LHCN-M2 (cell line): ENCODE measurements at regions not wholly inside any gene's neighbourhood (a gene's known extent, or its start where the extent isn't known, plus 50 kb on each side); places are given as distances from the start of the nearest gene placed in this dataset.

ENCODE experiments used
- DNase-seq: peaks from one replicate; pipeline ENCODE4 v3.0.0-alpha.2; 2012; ENCODE audit warnings: low read depth

DNA sequence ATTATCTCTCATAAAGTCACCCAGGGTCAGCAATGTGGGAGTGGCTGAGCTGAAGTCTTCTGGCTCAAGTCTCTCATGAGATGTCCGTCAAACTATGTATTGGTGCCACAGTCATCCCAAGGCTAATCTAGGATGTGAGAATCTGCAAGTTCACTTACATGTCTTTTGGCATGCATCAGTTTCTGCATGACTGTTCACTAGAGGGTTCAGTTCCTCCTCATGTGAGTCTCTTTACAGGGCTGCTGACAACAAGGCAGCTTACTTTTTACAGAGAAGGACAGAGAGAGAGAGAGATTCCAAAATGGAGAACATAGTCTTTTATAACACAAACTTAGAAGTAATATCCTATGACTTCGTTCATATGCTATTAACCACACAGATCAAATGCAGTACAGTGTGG lies 328.8 kb upstream of the SLITRK1 start:
- no peak for DNase-seq

DNA sequence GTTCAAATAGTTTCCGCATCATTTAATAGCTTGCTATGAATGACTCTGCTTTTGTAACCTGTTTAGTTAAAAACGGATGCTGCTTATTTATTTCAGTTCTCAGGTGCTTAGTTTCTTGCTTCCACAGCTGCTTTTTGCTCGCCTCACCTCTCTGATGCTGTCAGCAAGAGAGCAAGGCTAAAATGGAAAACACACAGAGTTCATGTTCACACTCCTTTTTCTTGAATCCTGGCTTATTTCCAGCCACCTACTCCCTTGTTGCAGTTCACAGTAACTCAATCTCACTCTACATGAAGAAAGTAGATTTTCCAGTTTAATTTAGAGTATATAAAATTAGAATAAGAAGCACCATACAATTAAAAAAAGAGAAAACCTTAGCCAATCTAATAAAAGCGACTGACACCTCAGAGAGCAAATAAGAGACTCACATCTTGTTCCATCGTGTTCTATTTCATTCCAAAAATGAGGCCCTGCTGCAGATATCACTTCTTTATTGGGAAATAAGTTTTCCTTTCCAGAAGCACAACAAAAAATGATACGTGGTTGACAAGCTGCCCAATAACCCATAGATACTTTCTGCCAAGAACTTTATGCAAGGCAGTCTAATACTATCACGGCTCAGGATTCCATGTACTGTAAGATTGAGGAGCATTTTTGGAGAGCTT lies 326.1 kb upstream of the SLITRK1 start:
- DNase-seq: no peak

DNA sequence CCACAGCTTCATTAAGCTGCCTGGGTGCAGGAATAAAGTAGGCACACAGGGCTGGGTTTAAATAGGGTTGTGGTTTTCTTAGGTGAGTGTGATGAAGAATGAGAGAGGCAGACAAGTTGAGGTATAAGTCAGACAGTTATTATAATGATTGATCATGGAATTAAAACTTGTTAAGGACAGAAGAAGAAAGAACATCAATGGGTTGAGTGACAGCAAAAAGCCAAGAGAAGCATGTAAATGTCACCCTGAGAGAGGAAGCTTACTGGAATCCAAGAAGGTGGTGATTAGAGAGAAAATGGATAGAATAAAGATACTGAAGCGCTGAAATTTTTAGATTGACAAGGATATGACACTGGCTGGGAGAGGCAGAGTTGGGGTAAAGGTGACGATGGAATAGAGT lies 325.2 kb upstream of the SLITRK1 start:
- DNase-seq: no peak

DNA sequence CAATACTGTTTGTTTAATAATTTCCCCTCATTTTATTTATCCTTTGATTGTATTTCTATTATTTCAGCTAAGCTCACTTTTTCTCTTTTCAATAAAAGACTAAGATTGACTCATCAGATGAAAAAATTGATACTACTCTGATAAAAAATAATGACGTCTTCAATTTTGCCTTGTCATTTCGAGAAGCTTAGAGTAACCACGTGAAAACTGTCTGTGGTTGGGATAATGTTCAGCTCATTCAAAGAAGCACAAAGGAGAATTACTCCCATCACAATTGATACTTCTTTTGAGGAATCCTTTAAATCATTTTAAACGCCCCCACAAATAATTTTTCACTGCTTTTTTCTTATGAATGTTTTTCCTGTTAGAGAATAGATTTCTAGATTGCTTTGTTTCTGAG lies 318.7 kb upstream of the SLITRK1 start:
- DNase-seq: no peak

DNA sequence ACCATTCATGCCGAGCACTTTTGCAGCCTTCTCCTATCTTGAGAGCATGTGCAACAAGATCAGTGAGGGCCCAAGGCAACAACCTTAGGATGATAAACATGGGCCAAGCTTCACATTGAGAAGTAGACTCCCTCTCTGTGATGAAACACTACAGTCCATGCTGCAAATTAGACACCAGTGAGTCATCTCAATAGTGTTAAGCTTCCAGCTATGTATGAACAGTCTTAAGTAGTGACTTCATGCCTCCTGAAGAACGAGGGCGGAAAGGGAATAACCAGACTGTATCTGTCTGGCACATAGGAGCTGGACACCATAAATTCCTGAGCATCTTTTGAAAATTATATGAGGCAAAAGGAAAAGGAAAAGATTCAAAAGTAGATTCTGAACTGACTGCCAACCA lies 309.9 kb upstream of the SLITRK1 start:
- peak; percentile 86 for DNase-seq

DNA sequence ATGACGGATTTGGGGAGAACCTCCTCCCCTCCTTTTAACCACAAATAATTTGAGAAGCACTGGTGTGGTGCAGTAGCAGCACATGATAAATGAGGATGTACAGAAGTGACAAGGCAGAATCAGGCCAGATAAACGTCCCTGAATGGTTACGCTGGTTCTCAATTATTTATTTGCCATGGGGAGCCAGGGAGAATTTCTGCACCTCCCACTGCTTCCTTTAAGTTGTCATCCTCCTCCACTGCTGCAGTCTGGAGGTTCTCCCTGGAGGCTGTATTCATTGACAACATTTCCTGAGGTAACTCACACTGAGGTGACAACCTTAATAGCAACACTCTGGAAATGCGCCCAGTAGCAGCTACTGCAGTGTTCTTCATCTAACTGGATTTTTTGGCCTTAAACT lies 308.9 kb upstream of the SLITRK1 start:
- DNase-seq: no peak

DNA sequence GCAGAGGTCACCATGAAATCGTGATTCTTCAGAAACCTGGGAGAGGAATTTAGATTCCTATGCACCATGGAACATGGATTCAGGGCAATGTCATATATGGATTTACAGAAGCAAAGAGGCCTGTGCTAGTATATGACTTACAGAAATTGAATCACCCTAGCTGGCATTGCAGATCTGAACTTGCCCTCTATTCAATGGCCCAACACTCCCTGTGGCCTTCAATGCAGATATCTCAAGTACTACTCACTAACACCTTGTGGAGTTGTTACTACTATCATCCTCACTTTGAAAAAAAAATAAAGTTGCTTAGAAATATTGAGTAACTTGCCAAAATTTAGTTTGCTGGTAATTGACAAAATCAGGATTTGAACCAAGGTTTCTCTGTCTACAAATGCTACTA lies 305.4 kb upstream of the SLITRK1 start:
- DNase-seq: no peak

DNA sequence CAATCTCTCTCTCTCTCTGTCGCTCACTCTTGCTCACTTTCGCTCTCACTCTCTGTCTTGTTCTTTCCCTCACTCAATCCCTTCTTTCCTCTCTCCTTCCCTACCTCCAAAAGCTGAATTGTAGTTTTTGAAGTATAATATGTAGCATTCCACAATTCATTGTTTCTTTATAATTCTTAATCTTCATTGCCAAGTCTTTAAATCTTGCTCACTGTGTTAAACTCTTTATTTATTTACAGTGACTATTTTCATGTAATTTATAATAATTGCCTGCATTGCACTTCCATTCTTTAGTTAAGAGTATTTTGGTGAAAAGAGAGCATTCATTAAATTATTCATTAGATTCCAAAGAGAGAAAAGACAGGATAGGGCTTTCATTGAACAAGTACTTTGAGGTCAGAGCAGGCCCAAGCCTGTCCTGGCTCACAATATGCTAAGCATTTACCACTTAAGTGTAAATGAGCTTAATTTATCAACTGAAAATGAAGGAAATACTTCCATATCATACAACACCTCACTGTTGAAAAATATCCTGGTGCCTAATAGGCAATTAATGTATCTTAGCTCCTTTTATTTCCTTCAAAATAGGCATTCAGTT lies 257.4 kb upstream of the SLITRK1 start:
- no peak for DNase-seq

DNA sequence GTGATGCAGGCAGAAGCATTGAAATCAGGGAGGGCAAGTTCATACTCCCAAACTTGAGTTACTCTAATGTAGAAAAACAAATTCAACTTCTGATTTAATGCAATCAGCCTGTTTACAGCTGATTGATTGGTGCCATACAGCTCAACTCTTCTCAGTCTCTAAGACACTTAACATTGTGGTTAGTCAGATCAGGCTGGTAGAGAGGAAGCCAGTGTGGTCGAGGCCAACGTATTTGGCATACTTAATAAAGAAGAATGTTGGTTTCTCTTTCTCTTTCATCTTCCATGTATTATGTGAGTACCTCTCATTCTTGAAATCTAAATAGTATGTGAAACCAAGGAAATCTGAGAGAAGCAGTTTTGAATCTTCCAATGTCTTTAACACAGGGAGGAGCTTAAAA lies 255.0 kb upstream of the SLITRK1 start:
- peak; percentile 11 for DNase-seq

DNA sequence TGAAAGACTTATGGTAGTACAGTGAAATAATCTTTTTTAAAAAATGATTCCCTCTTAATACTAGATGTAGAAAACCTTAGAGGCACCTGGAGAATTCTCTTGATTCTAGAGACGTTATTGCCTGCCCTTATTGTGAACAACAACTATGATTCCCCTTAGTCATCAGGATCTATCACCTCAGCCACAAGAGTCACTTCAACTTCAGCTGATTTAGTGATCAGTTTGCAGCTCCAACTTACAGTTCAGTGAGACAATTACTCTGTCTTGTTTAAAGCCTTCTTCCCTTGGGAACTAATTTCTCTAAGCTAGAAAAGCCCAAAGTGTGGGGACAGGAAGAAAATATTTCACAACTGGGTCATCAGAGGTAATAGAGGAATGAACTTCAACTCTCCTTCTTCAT lies 254.3 kb upstream of the SLITRK1 start:
- DNase-seq: no peak

DNA sequence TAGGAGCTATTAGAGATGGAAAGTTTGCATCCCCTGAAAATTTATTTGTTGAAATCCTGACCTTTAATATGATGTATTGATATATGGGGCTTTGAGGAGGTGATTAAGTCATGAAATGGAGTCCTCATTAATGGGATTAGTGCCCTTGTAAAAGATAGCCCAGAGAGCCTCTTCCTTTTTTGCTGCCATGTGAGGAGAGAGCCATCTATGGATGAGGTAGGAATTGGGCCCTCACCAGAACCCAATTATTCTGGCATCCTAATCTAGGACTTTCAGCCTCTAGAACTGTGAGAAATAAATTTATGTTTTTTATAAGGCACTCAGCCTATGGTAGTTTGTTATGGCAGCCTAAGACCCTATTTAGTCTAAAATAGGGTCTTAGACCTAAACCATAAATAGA lies 250.2 kb upstream of the SLITRK1 start:
- no peak for DNase-seq

DNA sequence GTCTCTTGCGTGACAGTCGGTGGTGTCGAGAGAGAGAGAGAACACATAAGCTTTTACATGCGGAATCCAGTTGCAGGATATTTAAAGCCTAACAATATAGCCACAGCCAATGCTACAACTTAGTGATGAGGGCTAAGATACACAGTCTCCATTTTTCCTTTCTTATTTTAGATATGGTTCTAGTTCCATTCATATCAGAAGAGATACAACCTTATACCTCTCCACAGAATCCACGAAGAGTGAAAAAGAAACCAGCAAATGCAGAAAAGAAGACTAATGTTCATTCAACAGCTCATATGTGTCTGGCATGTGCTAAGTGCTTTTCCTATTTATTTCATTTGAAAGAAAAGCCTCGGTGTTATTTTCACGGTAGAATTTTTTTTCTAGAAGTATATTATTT lies 249.0 kb upstream of the SLITRK1 start:
- no peak for DNase-seq

DNA sequence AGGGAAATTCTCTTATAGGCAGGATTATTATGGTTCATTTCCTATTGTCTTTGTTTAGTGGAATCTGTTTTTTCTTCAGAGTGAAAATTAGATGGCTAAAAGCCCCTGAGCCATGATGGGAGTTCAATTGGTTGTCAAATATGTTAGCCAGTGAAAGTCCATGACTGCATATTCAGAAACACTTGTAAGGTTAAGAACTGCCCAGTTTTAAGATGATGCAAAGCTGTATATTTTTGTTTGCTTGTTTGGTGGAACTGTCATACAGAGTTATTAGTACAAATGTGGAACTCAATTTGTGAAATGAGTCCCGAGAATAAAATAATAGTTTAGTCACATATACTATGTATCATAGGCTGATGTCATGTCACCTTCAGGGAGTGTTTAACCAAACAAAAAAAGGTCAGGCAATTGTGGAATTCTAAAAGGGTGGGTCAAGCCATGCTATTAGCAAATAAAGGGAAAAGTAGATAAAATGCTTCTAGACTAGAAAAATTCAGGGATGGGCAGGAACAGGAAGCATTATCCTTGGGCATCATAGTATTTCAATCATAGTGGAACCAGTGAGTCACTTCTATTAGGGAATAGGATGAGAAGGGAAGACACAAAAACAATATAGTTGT lies 248.3 kb upstream of the SLITRK1 start:
- peak; percentile 23 for DNase-seq

DNA sequence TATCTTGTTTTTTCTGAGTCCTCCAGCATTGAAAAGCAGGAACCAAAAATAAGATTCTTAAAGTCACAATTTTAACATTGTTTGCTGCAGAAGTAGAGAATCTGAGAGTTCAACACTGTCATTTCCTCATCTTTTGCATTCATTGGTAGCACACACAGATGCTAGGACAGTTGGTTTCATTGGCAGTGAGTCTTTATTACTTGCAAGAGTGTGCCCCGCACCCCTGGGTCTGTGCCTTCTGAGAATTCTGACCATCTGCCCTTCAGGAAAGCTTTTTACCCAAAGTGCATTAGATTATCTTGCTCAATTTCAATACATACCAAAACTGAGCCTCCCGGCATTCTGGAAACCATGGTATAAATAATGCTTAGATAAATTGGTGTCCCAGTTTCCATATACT lies 247.7 kb upstream of the SLITRK1 start:
- DNase-seq: no peak

DNA sequence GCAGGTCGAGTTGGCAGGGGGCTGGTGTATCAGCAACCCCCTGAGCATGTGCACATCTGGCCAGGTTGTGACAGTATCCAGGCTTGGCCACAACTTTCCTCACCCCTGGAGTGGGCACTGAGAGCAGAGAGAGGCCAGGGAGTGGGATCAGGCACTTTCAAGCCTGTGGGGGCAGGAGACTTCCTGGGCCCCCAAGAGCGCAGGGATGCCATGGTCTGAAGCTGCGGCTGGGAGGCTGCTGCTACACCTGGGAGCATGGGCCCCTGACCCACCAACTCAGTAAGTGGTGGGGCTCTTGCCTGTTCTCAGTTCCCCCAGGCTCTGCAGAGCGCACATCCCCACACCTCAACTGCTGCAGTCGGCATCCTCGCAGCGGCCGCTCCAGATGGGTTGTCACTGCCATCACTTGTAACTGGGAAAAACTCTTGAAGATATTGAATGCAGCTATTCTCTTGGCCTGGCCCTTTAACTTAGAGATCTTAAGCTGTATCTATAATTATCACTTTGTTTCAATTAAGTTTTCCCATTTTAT lies 245.4 kb upstream of the SLITRK1 start:
- DNase-seq: no peak

DNA sequence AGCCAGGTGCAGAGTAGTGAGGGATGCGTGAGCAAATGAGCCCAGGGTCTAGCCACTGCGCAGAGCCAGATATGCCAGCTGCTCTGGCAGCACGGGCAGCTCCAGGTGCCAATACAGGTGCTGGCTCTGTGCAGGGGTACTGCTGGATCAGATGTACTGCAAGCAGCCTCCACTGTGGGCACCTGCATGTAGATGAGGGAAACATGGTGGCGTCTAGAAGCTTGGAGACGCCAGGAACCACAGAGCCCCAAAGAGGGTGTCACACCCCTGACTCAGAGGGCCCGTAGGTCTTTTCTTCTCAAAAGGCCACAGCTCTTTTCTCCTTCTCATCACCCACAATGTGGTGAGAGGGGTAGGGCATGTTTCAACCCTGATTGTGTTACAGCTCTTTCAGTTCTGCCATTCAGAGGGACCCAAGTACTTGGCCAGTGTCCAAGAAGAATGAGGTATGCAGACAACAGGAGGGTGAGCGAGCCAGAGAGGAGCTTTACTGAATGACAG lies 244.4 kb upstream of the SLITRK1 start:
- DNase-seq: peak; percentile 30

DNA sequence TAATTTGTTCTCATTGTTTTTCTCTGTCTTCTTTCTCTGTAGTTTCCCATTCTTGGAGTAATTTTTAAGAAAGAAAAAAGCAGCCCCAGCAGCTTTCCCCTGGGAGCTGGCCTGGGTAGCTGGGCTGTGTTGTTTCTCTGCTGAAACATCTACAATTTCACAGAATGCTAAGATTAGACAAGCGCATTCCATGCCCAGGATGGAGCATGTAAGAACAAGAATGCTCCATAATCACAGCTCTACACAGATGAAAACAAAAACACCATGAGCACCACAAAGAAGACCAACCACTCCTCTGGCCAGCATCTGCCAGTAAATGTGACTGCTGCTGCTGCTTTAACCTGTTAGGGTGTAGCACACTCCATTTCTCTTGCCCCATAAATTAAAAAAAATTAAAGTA lies 239.2 kb upstream of the SLITRK1 start:
- peak; percentile 64 for DNase-seq

DNA sequence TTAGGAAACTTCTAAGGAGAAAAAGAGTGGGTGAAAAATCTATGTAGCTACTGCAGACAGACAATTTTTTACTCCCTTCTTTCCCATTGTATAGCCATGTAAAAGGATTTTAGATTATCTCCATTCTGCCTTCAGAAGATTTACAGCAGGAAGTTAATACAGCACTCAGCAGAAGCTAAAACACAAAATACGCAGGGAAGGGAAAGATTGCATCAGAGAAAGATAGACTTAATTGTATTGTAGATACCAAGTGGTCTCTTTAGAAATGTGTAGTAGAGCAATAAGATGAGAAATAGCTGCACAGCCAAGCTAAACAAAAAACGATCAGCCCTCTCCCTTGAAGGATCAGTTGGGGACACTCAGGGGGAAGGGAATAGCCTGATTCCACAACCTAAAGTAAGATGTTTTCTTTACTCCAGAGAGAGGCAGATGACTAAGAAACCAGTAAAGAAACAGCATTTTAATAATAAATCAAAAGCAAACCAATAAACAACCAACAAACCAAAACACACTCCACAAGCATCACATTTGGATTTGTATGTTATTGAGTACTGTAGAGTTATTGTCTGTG lies 236.7 kb upstream of the SLITRK1 start:
- DNase-seq: no peak

DNA sequence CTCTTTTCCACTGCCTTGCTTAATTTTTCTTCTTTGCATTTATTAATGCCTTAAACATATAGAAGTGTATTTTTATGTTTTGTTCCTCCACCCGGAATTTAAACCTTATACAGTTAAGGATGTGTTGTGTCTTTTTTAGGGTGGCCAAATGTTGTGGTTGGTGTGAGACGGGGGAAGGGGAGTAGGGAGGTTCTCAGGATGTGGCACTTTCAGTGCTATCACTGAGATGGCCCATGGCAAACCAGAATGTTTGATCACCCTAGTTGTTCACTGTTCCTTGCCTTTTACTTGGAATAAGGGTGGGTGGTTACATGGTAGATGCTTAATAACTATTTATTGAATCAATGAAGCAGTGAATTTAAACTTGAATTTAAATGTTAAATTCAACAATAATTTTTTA lies 216.0 kb upstream of the SLITRK1 start:
- DNase-seq: no peak

DNA sequence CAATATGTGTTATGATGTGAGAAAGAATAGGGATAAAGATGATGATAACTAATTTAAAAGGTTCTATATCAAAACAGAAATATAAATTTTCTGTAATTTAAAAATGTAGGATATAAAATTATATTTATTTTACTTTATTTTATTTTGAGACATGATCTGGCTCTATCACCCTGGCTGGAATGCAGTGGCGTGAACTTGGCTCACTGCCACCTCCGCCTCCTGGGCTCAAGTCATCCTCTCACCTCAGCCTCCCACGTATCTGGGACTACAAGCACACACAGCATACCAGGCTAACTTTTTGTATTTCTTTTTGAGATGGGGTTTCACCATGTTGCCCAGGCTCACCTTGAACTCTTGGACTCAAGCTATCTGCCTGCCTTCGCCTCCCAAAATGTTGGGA lies 214.9 kb upstream of the SLITRK1 start:
- DNase-seq: no peak

DNA sequence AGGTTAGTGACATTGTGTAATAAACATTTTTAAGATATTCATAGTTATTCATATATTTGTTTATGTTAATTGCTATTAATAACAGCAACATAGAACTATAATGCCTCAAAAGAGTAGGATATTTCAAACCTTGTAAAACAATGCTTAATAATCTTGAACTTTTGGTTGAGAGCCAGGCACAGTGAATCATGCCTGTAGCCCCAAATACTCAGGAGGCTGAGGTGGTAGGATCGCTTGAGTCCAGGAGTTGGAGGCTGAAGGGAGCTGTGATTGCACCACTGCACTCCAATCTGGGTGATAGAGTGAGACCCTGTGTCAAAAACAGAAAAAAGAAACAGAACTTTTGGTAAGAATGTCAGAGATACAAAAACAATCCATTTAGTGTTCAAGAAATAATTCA lies 213.9 kb upstream of the SLITRK1 start:
- peak; percentile 20 for DNase-seq

DNA sequence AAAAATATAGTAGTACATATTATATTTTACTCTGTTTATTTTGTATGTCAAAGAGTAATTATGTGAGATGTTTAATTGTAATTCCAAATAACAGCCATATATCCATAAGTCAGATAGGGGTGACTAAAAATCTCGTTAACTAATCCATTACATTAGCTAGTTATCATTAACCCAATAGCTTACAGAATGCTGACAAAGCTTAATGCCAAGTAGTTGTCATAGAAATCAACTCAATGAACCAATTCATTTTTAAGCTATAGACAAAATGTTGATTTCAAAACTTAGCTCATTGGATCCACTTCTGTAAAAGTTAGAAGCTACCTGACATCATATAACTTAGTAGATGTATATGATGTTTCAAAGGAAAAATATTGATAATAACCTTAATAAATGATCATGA lies 206.7 kb upstream of the SLITRK1 start:
- DNase-seq: no peak

DNA sequence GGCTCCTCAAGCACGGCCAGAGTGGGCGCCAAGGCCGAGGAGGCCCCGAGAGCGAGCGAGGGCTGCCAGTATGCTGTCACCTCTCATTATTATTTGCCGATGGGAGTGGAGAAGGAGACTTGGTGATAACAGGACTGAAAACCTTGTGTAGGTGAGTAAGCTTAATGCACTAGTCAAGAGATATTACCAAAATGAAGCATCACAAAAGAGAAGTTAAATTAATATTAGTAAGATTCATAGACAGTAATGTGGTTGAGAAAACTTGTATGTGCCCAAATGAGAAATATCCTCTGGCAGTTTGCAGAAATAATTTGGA lies 204.5 kb upstream of the SLITRK1 start:
- DNase-seq: no peak
